ENCODE measurements at regions not wholly inside any gene's neighbourhood (a gene's known extent, or its start where the extent isn't known, plus 50 kb on each side); places are given as distances from the start of the nearest gene placed in this dataset.
A peak's percentile ranks its signal among the peaks of the same experiment; 100 is the strongest.

DNA sequence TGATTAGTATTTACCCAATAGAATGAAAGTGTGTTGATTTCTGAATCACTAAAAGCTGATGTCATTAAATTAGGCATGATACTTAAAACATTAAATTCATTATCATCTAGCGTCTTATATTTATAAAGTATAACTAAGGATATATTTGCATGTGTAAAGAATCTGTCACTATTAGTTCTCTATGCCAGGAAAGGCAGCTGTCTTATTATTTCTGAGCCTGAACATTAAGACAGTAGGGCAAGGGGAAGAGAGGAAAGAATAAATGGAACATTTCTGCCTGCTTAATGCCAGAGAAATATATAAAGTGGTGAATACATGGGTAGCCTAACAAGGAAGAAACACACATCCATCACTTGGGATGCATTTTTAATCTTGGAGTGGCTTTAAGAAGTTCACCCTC lies 965.1 kb upstream of the TMEM132C start:
- in situ Hi-C loops (cut with HindIII; ENCODE audit: low sequenced_read_pairs) = no loop called here
- no peak for DNase-seq (ENCODE audit: low spot score)

DNA sequence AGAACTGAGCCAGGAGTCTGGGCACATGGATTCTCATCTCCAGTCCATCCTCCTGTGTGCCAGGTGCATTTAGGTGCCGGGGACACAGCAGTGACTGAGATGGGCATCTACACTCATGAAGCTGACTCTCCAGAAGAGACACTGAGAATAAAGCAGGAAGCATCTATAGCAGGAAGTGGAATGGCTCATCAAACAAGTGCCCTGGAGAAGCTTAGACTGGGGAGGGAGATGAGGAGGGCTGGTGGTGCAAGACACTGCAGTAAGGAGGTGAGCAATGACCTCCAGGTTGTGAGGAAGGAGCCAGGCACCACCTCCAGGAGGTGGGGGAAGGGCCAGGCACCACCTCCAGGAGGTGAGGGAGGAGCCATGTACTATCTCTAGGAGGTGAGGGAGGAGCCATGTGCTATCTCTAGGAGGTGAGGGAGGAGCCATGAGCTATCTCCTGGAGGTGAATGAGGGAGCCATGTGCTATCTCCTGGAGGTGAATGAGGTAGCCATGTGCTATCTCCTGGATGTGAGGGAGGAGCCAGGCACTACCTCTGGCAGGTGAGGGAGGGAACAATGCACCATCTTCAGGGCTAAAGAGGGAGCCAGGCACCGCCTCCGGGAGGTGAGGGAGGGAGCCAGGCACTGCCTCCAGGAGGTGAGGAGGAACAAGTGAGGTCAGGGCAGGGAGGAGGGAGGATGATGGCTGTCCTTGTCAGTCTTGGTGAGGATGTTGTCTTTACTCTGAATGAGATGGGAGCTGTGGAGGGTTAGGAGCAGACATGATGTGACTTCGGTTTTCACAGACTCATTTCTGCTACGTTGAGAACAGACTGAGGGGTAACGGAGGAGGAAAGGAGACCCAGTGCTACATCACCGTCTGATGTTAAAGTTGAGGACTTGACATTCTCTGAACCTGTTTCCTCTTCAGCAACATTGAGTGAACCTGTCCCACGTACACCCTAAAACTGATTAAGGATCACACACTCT lies 961.9 kb upstream of the TMEM132C start:
- DNase-seq (ENCODE audit: low spot score) = no peak
- in situ Hi-C loops (cut with HindIII; ENCODE audit: low sequenced_read_pairs) = no loop called here

DNA sequence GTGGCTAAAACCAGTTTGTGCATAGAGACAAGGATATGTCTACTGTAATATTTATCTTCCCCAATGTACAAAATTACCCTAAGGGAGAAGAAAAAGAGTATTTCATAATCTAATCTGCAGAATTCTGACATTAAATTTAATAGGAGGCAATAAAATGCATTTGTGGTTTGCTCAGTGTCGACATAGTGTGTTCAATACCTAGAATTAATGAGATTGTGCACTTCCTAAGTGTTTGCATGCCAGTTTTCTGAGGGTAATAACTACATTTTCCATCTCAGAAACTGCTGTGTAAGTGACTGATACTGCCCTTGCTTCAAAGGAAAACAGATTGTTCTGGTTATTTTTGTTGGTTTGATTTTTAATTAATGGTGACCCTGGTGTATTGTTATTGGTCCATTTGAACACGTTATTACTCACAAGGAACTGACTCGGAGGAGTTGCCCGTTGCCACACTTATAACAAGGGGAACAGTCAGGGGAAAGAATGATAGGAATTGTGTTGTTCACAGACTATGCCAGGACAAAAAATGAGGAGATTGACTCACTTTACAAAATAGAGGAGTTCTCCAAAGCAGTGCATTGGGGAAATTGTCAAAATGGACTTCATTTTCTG lies 960.3 kb upstream of the TMEM132C start:
- in situ Hi-C loops (cut with HindIII; ENCODE audit: low sequenced_read_pairs) = no loop called here
- DNase-seq (ENCODE audit: low spot score) = no peak

- DNase-seq (ENCODE audit: low spot score) = no peak
- in situ Hi-C loops (cut with HindIII; ENCODE audit: low sequenced_read_pairs) = no loop called here
Observed at GRCh38 chr12:127307528-127307927, 959.4 kb upstream of the TMEM132C start.

DNA sequence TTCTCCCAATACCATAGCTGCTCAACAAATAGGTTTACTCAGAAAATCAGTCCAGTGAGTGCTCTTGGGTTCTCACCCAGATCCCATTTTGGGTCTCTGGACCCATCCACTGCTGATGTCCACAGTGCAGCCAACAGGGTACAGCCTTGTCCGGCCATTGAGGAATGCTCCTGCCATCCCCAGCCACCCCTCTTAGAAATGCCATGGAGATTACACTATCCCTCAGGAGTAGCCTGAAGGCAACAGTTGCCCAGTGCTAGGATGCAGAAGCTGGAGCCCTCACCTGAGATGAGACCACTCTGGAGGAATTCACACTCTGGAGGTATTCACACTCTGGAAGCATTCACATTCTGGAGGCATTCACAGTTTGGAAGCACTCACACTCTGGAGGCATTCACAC lies 958.8 kb upstream of the TMEM132C start:
- in situ Hi-C loops (cut with HindIII; ENCODE audit: low sequenced_read_pairs) = no loop called here

DNA sequence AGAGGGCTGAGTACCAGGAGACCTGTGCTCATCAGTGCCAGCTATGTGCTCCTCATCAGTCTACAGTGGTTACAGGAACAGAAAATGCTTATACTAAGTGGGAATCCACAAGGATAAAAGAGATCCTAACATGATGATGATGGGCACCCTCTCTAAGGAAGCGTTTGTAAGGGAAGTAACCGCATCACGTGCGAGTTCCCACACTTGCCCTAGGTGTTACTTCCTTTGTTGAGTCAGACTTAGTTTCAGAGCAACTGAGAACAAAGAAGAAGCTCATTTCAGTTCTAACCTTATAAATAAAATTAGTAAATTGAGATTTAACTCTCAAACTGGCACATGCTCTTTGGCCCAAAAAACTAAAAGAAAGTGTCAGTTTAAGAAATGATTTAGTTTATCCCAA lies 956.4 kb upstream of the TMEM132C start:
- in situ Hi-C loops (cut with HindIII; ENCODE audit: low sequenced_read_pairs) = no loop called here
- DNase-seq (ENCODE audit: low spot score) = no peak

More for the DNA sequence above, 958.8 kb upstream of the TMEM132C start:
- DNase-seq (ENCODE audit: low spot score) = no peak

DNA sequence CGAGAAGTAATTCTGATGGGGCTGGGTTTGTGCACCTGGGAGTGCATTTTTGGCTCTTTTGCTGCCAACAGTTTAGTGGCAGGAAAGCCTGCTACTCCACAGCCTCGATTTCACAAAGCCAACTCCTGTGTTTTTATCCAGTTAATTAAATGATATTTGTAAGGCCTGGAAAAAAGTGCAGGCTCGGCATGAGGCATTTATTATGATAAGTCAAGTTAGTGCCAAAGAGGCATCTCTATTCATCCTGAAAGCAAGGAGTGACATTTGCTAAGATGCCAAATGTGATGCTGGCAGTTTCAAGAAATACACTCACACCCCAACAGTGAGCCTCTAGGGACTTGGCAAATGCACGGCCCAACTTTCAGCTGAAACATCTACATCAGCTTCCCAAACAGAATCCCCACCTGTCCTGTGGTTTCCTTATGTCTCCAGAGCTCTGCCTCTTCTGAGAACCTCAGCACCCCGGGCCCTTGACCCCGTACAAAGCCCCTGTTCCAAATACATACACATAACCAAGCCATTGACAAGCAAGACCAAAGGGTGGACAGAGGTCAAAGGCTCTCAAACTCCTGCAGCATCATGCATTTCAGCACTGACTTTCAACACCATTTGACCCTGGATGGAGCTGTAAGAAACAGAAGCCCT lies 955.1 kb upstream of the TMEM132C start:
- in situ Hi-C loops (cut with HindIII; ENCODE audit: low sequenced_read_pairs) = no loop called here
- peak; percentile 55 for DNase-seq (ENCODE audit: low spot score)

- no peak for DNase-seq (ENCODE audit: low spot score)
- in situ Hi-C loops (cut with HindIII; ENCODE audit: low sequenced_read_pairs) = no loop called here
Observed at GRCh38 chr12:127324681-127325080, 942.3 kb upstream of the TMEM132C start.

GRCh38 chr12:127327986-127328385 lies 939.0 kb upstream of the TMEM132C start:
- in situ Hi-C loops (cut with HindIII; ENCODE audit: low sequenced_read_pairs) = no loop called here
- no peak for DNase-seq (ENCODE audit: low spot score)

GRCh38 chr12:127328867-127329266 lies 938.1 kb upstream of the TMEM132C start:
- in situ Hi-C loops (cut with HindIII; ENCODE audit: low sequenced_read_pairs) = no loop called here
- DNase-seq (ENCODE audit: low spot score) = no peak

- DNase-seq (ENCODE audit: low spot score) = peak; percentile 84
- in situ Hi-C loops (cut with HindIII; ENCODE audit: low sequenced_read_pairs) = no loop called here
Observed at GRCh38 chr12:127334365-127334764, 932.6 kb upstream of the TMEM132C start.

- DNase-seq (ENCODE audit: low spot score) = peak; percentile 84
Observed at GRCh38 chr12:127334912-127335644, 931.9 kb upstream of the TMEM132C start.

GRCh38 chr12:127336416-127336815 lies 930.6 kb upstream of the TMEM132C start:
- in situ Hi-C loops (cut with HindIII; ENCODE audit: low sequenced_read_pairs) = no loop called here
- no peak for DNase-seq (ENCODE audit: low spot score)

More at GRCh38 chr12:127334912-127335644, 931.9 kb upstream of the TMEM132C start:
- in situ Hi-C loops (cut with HindIII; ENCODE audit: low sequenced_read_pairs) = no loop called here

- in situ Hi-C loops (cut with HindIII; ENCODE audit: low sequenced_read_pairs) = no loop called here
- DNase-seq (ENCODE audit: low spot score) = no peak
Observed at GRCh38 chr12:127339065-127339464, 927.9 kb upstream of the TMEM132C start.

- DNase-seq (ENCODE audit: low spot score) = no peak
- in situ Hi-C loops (cut with HindIII; ENCODE audit: low sequenced_read_pairs) = no loop called here
Observed at GRCh38 chr12:127340381-127340780, 926.6 kb upstream of the TMEM132C start.

GRCh38 chr12:127342861-127343260 lies 924.1 kb upstream of the TMEM132C start:
- no peak for DNase-seq (ENCODE audit: low spot score)
- in situ Hi-C loops (cut with HindIII; ENCODE audit: low sequenced_read_pairs) = no loop called here

DNA sequence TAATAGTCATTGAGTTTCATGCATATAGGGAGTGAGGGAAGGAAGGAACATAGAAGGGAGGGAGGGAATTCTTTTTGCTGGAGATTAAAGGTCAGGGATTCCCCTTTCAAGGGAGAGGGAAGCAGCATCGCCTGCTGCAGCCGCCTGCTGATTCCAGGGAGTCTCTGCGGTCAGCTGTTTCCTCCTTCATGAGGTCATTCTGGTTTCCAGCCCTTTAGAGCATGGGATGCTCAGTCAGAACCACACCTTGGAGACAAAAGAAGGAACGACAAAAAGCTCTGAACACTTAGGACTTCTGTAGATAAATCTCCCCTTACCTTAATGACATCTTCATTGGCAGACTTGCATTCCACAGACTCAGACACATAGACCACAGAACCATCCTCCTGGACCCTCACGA lies 923.0 kb upstream of the TMEM132C start:
- in situ Hi-C loops (cut with HindIII; ENCODE audit: low sequenced_read_pairs) = no loop called here
- DNase-seq (ENCODE audit: low spot score) = no peak

DNA sequence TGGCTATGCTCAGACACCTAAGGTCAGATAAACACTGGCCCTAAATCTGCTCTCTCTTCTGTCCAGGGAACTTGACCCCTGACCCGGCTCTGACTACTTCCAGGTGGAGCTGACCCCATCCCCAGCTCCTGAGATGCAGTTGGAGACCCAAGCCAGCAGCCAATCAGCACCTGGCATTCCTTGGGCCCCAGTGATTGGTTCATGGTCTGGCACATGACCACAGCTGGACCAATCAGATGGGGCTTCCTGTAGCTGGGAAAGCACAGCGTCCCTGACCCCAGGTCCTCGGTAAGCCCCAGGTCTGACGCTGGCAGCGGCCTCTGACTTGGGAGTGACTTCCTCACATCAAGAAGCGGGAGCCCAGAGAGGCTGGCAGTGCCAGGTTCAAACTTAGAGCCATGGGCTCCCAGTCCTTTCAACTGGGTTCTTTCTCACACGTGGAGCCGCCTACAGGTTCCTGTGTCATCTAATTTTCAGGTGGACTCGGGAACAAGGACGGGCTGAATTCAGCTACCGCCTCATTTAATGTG lies 915.4 kb upstream of the TMEM132C start:
- in situ Hi-C loops (cut with HindIII; ENCODE audit: low sequenced_read_pairs) = no loop called here
- no peak for DNase-seq (ENCODE audit: low spot score)

All from G401 (cell line).